ENCODE measurements at regions not wholly inside any gene's neighbourhood (a gene's known extent, or its start where the extent isn't known, plus 50 kb on each side); places are given as distances from the start of the nearest gene placed in this dataset.

DNA sequence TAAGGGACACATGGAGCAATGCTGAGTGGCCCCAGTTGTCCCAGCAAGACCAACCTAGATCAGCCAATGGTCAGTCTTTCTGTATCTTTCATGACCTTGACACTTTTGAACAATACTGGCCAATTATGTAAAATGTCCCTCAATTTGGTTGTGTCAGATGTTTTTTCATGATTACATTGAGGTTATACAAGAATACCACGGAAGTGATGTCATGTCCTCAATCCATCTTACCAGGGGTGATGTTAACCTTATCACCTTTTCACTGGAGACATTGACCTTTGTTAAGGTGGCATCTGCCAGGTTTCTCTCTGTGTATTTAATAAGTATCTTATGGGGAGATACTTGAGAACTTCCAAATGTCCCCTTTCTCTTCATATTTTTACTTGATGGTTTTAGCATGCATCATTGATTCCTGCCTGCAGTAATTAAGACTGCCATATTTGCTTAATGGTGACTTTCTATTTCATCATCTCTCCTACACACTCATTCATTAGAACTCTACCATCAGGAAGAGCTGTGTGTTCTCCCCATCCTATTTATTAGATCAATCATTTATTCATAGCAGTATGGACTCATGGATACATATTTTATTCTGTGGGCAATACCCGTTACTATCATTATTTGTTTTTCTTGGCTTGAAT lies 64.7 kb upstream of the RFLNA start:
- H3K4me2 ChIP-seq (ENCODE audit: insufficient read depth in 1 of 2, low read depth in 2 of 2, low read length in 2 of 2), result no peak overlapping the region
- no peaks in the 10 kb centered on the region for H4K20me1 ChIP-seq (replicated peaks in 1 of 2; ENCODE audit: control insufficient read depth in 1 of 2, insufficient read depth in 2 of 2, low read length in 2 of 2)
- no peak overlapping the region for H3K14ac ChIP-seq (ENCODE audit: insufficient read length)
- H4K8ac ChIP-seq (ENCODE audit: extremely low read depth, insufficient read depth, low read length), result no peak overlapping the region
- no peak overlapping the region for H3K56ac ChIP-seq (replicated peaks; ENCODE audit: insufficient read length, low read depth, low read length)
- no peak overlapping the region for H2BK120ac ChIP-seq (replicated peaks; ENCODE audit: low read depth, low read length)
- H3K79me2 ChIP-seq (ENCODE audit: control insufficient read depth in 1 of 2, insufficient read depth in 2 of 2, low read length in 2 of 2), result no peaks in the 10 kb centered on the region
- H3K23me2 ChIP-seq (ENCODE audit: low read depth, low read length), result peaks cover 5% of the 10 kb centered on the region; the same call in 1 of the 2 replicates
- POLR2A ChIA-PET (ENCODE audit: partially characterized antibody), result no interaction called here
- H3K23ac ChIP-seq (ENCODE audit: insufficient read length), result no peak overlapping the region
- no peak overlapping the region for H4K91ac ChIP-seq (replicated peaks; ENCODE audit: insufficient read length, low read length)
- FAIRE-seq (no peak), DNase-seq (ENCODE audit: low read depth in 1 of 2, low spot score in 2 of 2) (no peak)
- no peaks in the 10 kb centered on the region for H3K27me3 ChIP-seq (replicated peaks in 1 of 4; ENCODE audit: control insufficient read depth in 3 of 4, extremely low read depth in 1 of 4, insufficient read depth in 3 of 4, low read length in 3 of 4)
- H3K36me3 ChIP-seq (ENCODE audit: control insufficient read depth in 2 of 4, insufficient read depth in 4 of 4, low read length in 3 of 4), result no peaks in the 10 kb centered on the region; a peak in 1 of 8 replicates
- H2AK5ac ChIP-seq (ENCODE audit: low read depth, low read length), result no peak overlapping the region
- no peak overlapping the region for H2AFZ ChIP-seq (ENCODE audit: low read length)
- no peak overlapping the region for H3K4me3 ChIP-seq (ENCODE audit: extremely low read depth in 1 of 4, insufficient read depth in 2 of 4, low read depth in 3 of 4, low read length in 4 of 4)
- no peaks in the 10 kb centered on the region; a peak in 1 of 7 replicates for H3K4me1 ChIP-seq (replicated peaks in 1 of 4; ENCODE audit: control insufficient read depth in 3 of 4, insufficient read depth in 4 of 4, low read length in 3 of 4)
- H2BK20ac ChIP-seq (ENCODE audit: low read length), result no peak overlapping the region
- H2BK12ac ChIP-seq (ENCODE audit: low read depth, low read length), result no peak overlapping the region
- H2BK5ac ChIP-seq (ENCODE audit: low read depth, low read length), result no peak overlapping the region
- CTCF ChIA-PET (ENCODE audit: partially characterized antibody), result interaction anchor here (1.7 kb wide), 1 partner anchor 187 kb away, joined by 3 read pairs; no protein-coding TSS in a partner anchor
- no peak overlapping the region for H3K27ac ChIP-seq (ENCODE audit: low read depth, low read length)
- peaks cover 0 to 8% of the 10 kb centered on the region in 2 experiments; a peak in 1 of 4 replicates for H3K9me3 ChIP-seq (ENCODE audit: insufficient read depth in 2 of 2, low read depth in 1 of 2, low read length in 1 of 2)
- 87% methylated on average over 2 of the region's 2 CpGs; no CpG with 5 or more reads in 1 of the 2 experiments for WGBS, 2 experiments (ENCODE audit: extremely low coverage in 1 of 2, insufficient coverage in 1 of 2, insufficient read length in 1 of 2, insufficient replicate concordance in 2 of 2, low coverage in 1 of 2, low lambda C conversion rate in 2 of 2, missing lambda C conversion rate in 1 of 2)
- no peak overlapping the region for H3K9ac ChIP-seq (replicated peaks in 1 of 4; ENCODE audit: extremely low read depth in 1 of 4, low read depth in 3 of 4, low read length in 3 of 4)
- no peaks in the 10 kb centered on the region for H3K79me1 ChIP-seq (ENCODE audit: low read depth, low read length)
- no peak overlapping the region for H3K4ac ChIP-seq (replicated peaks; ENCODE audit: insufficient read length, low read depth, low read length)
- no peak overlapping the region for H2BK15ac ChIP-seq (ENCODE audit: low read length)
- no peak overlapping the region for H4K5ac ChIP-seq (ENCODE audit: insufficient read length, low read depth, low read length)
- H3K18ac ChIP-seq (ENCODE audit: extremely low read depth, low read length), result no peak overlapping the region
- TF ChIP-seq JUND (IDR thresholded peaks at IDR 0.05; ENCODE audit: low read length) (no peak), POLR2A (IDR thresholded peaks at IDR 0.05; ENCODE audit: control extremely low read depth in 1 of 2, low read depth in 2 of 2, low read length in 2 of 2) (no peak), CBX8 (IDR thresholded peaks at IDR 0.05; ENCODE audit: borderline replicate concordance, low read depth, low read length) (no peak), SIX5 (IDR thresholded peaks at IDR 0.05; ENCODE audit: low read depth, low read length) (no peak), SP4 (IDR thresholded peaks at IDR 0.05; ENCODE audit: low read length) (no peak), EP300 (IDR thresholded peaks at IDR 0.05; ENCODE audit: borderline replicate concordance in 1 of 2, low read depth in 2 of 2, low read length in 2 of 2) (no peak), SUZ12 (IDR thresholded peaks at IDR 0.05; ENCODE audit: low read length) (no peak), MAFK (IDR thresholded peaks at IDR 0.05; ENCODE audit: low read depth, low read length) (no peak), FOSL1 (IDR thresholded peaks at IDR 0.05; ENCODE audit: insufficient read depth, low read depth, low read length) (no peak), RBBP5 (IDR thresholded peaks at IDR 0.05; ENCODE audit: borderline replicate concordance, low read depth, low read length) (no peak), HDAC2 (IDR thresholded peaks at IDR 0.05; ENCODE audit: borderline replicate concordance in 1 of 2, low read depth in 2 of 2, low read length in 2 of 2) (no peak), KDM4A (IDR thresholded peaks at IDR 0.05; ENCODE audit: low read depth, low read length, severe bottlenecking) (no peak), CEBPB (IDR thresholded peaks at IDR 0.05; ENCODE audit: low read depth, low read length) (no peak), POU5F1 (IDR thresholded peaks at IDR 0.05; ENCODE audit: low read depth, low read length) (no peak)
